RWPE1 (cell line): ENCODE measurements at regions not wholly inside any gene's neighbourhood (a gene's known extent, or its start where the extent isn't known, plus 50 kb on each side); places are given as distances from the start of the nearest gene placed in this dataset.

Experiments used
- CTCF ChIA-PET: fragments of 350-600 bp; sonication (Branson Sonifier 250); formaldehyde crosslinking; extraction: SDS; loops from one replicate; lab custom pipeline; 2021; lab: Yijun Ruan, JAX
- POLR2A ChIA-PET: fragments of 400-600 bp; formaldehyde crosslinking; extraction: SDS; loops from one replicate; lab custom pipeline; 2020; ENCODE audit warnings: antibody characterized with exemption; ENCODE audit not compliant: low non-redundant PET; lab: Yijun Ruan, JAX
- DNase-seq: peaks from one replicate; pipeline ENCODE4 v3.0.0; 2012; ENCODE audit warnings: low spot score
- H3K27ac ChIP-seq: fragments of 450-650 bp; 2 replicates; pipeline ENCODE4 v1.5.1; 2017
- CTCF ChIP-seq: fragments of 450-650 bp; conservative IDR thresholded peaks from 2 replicates; pipeline ENCODE4 v1.5.1; 2017; ENCODE audit warnings: low read depth, mild to moderate bottlenecking

- no peak for DNase-seq
- no peak overlapping the region for H3K27ac ChIP-seq
- POLR2A ChIA-PET, result no interaction called here
- CTCF ChIA-PET, result interaction anchor here (0.7 kb wide), 1 partner anchor 83 kb away, joined by 4 read pairs; no protein-coding TSS in a partner anchor
- no peak for TF ChIP-seq CTCF
Observed at GRCh38 chr20:24806705-24807676, 142.1 kb upstream of the CST7 start.

- ChIA-PET POLR2A (no interaction called here), CTCF (interaction anchor here (0.7 kb wide), 1 partner anchor 46 kb away, joined by 5 read pairs; no protein-coding TSS in a partner anchor)
- no peak for DNase-seq
- H3K27ac ChIP-seq, result no peak overlapping the region
- TF ChIP-seq CTCF, result no peak
Observed at GRCh38 chr20:24808616-24809015, 140.5 kb upstream of the CST7 start.

- H3K27ac ChIP-seq, result no peak overlapping the region
- CTCF ChIA-PET, result no interaction called here
- POLR2A ChIA-PET, result no interaction called here
- no peak for TF ChIP-seq CTCF
- DNase-seq, result no peak
Observed at GRCh38 chr20:24809606-24810005, 139.5 kb upstream of the CST7 start.

- POLR2A ChIA-PET, result no interaction called here
- DNase-seq, result no peak
- no peak for TF ChIP-seq CTCF
Observed at GRCh38 chr20:24810676-24811407, 138.2 kb upstream of the CST7 start.

GRCh38 chr20:24812373-24812772 is 136.7 kb upstream of the CST7 start:
- ChIA-PET POLR2A (no interaction called here), CTCF (interaction anchor here (0.5 to 0.7 kb wide), 2 partner anchors 14 to 22 kb away, joined by 3 read pairs; no protein-coding TSS in a partner anchor)
- TF ChIP-seq CTCF, result no peak
- no peak for DNase-seq
- H3K27ac ChIP-seq, result no peak overlapping the region

More at GRCh38 chr20:24810676-24811407, 138.2 kb upstream of the CST7 start:
- CTCF ChIA-PET, result interaction anchor here (0.7 kb wide), 1 partner anchor 22 kb away, joined by 3 read pairs; no protein-coding TSS in a partner anchor
- H3K27ac ChIP-seq, result no peak overlapping the region

GRCh38 chr20:24813080-24813479 is 136.0 kb upstream of the CST7 start:
- TF ChIP-seq CTCF, result no peak
- no peak overlapping the region for H3K27ac ChIP-seq
- ChIA-PET CTCF (no interaction called here), POLR2A (no interaction called here)
- DNase-seq, result no peak
